Activated CD4-positive, alpha-beta T cell treated with anti-CD3 and anti-CD28 coated beads, Interleukin-2, amount 50 U/mL, for 16 hours (primary cell): ENCODE measurements at regions not wholly inside any gene's neighbourhood (a gene's known extent, or its start where the extent isn't known, plus 50 kb on each side); places are given as distances from the start of the nearest gene placed in this dataset.

Source experiments
- DNase-seq: peaks from one replicate; pipeline ENCODE4 v3.0.0-alpha.2; 2020

- DNase-seq = no peak
Observed at GRCh38 chr10:8437896-8438295, 383.4 kb downstream of the GATA3 start.

GRCh38 chr10:8438603-8439002, 384.1 kb downstream of the GATA3 start:
- peak; percentile 30 for DNase-seq

- no peak for DNase-seq
Observed at GRCh38 chr10:8439040-8439439, 384.6 kb downstream of the GATA3 start.

GRCh38 chr10:8444630-8445029, 390.1 kb downstream of the GATA3 start:
- DNase-seq = no peak

- no peak for DNase-seq
Observed at GRCh38 chr10:8445353-8445752, 390.9 kb downstream of the GATA3 start.

- no peak for DNase-seq
Observed at GRCh38 chr10:8449909-8450308, 395.4 kb downstream of the GATA3 start.

GRCh38 chr10:8453587-8453986, 399.1 kb downstream of the GATA3 start:
- no peak for DNase-seq

- DNase-seq = no peak
Observed at GRCh38 chr10:8454357-8454756, 399.9 kb downstream of the GATA3 start.

GRCh38 chr10:8455181-8455580, 400.7 kb downstream of the GATA3 start:
- DNase-seq = no peak

- DNase-seq = no peak
Observed at GRCh38 chr10:8456386-8456785, 401.9 kb downstream of the GATA3 start.

GRCh38 chr10:8460626-8461025, 406.1 kb downstream of the GATA3 start:
- DNase-seq = no peak

- DNase-seq = no peak
Observed at GRCh38 chr10:8462565-8462964, 408.1 kb downstream of the GATA3 start.

- DNase-seq = no peak
Observed at GRCh38 chr10:8463853-8464252, 409.4 kb downstream of the GATA3 start.

GRCh38 chr10:8468477-8468876, 414.0 kb downstream of the GATA3 start:
- DNase-seq = no peak

- DNase-seq = peak; percentile 32
Observed at GRCh38 chr10:8473205-8473604, 418.7 kb downstream of the GATA3 start.

- DNase-seq = no peak
Observed at GRCh38 chr10:8477300-8477699, 422.8 kb downstream of the GATA3 start.

GRCh38 chr10:8481718-8482504, 427.4 kb downstream of the GATA3 start:
- no peak for DNase-seq

GRCh38 chr10:8485032-8485431, 430.5 kb downstream of the GATA3 start:
- no peak for DNase-seq

GRCh38 chr10:8487346-8487745, 432.9 kb downstream of the GATA3 start:
- DNase-seq = no peak

GRCh38 chr10:8489232-8489631, 434.7 kb downstream of the GATA3 start:
- DNase-seq = no peak

- no peak for DNase-seq
Observed at GRCh38 chr10:8489823-8490222, 435.3 kb downstream of the GATA3 start.

GRCh38 chr10:8498290-8498689, 443.8 kb downstream of the GATA3 start:
- DNase-seq = no peak

GRCh38 chr10:8498881-8499280, 444.4 kb downstream of the GATA3 start:
- DNase-seq = peak; percentile 1

- DNase-seq = no peak
Observed at GRCh38 chr10:8499312-8499711, 444.8 kb downstream of the GATA3 start.

- DNase-seq = no peak
Observed at GRCh38 chr10:8499752-8500390, 445.4 kb downstream of the GATA3 start.
